Gastrocnemius medialis (tissue), 4 donors: ENCODE measurements at regions not wholly inside any gene's neighbourhood (a gene's known extent, or its start where the extent isn't known, plus 50 kb on each side); places are given as distances from the start of the nearest gene placed in this dataset.

Experiments used
- CTCF ChIP-seq, 5 experiments: fragments of 450-650 bp in 3 of 5; fragments of 200-600 bp in 2 of 5; sonication (generic) in 2 of 5; IDR thresholded peaks in 4 of 5; conservative IDR thresholded peaks in 1 of 5; 1 replicate in 4 of 5; 2 replicates in 1 of 5; pipeline ENCODE4 v1.5.1; 2016 to 2019; ENCODE audit warnings: antibody characterized with exemption in 5 of 5, mild to moderate bottlenecking in 3 of 5, moderate library complexity in 3 of 5
- POLR2A ChIP-seq, 2 donors: fragments of 450-650 bp; IDR thresholded peaks; one replicate each; pipeline ENCODE4 v1.6.1; 2017; ENCODE audit warnings: antibody characterized with exemption in 2 of 2, mild to moderate bottlenecking in 2 of 2, moderate library complexity in 2 of 2

GRCh38 chr13:34842466-34842865 is 99.6 kb upstream of the NBEA start:
- TF ChIP-seq POLR2A (IDR thresholded peaks at IDR 0.05) (no peak), CTCF (IDR thresholded peaks at IDR 0.05 in 4 of 5, conservative IDR thresholded peaks at IDR 0.05 in 1 of 5) (no peak)
